IMR-90 (cell line): ENCODE measurements at regions not wholly inside any gene's neighbourhood (a gene's known extent, or its start where the extent isn't known, plus 50 kb on each side); places are given as distances from the start of the nearest gene placed in this dataset.

Source experiments
- ATAC-seq: fragments of 200-7000 bp; cut with Tn5 transposase; 2 replicates; pipeline ENCODE4 v1.9.1; 2020; ENCODE audit warnings: low read depth, mild to moderate bottlenecking, moderate library complexity
- BruUV-seq: library from RNA; stranded (reverse); fragments of 400-500 nt; replicated peaks from 2 replicates; lab custom pipeline; 2021; lab: Mats Ljungman, UMichigan
- CTCF ChIA-PET: fragments of 300-600 bp; formaldehyde crosslinking; extraction: SDS; loops from one replicate; lab custom pipeline; 2021; ENCODE audit warnings: antibody characterized with exemption; lab: Yijun Ruan, JAX
- POLR2A ChIA-PET: fragments of 300-600 bp; sonication (Branson Sonifier 250); formaldehyde crosslinking; loops from one replicate; lab custom pipeline; 2022; ENCODE audit warnings: antibody characterized with exemption; ENCODE audit not compliant: unreplicated experiment; lab: Charles Lee
- DNase-seq: peaks from one replicate; pipeline ENCODE4 v3.0.0; 2013
- H2AFZ ChIP-seq: replicated peaks from 2 replicates; pipeline ENCODE3; 2013; ENCODE audit warnings: low read length, mild to moderate bottlenecking; ENCODE audit not compliant: poor library complexity
- H2AK5ac ChIP-seq: 2 replicates; pipeline ENCODE4 v1.6.1; 2013; ENCODE audit warnings: low read depth, low read length, inconsistent platforms
- H2AK9ac ChIP-seq: replicated peaks from 2 replicates; pipeline ENCODE3; 2013; ENCODE audit warnings: mild to moderate bottlenecking, low read depth, low read length, moderate library complexity; ENCODE audit not compliant: poor library complexity
- H2BK120ac ChIP-seq: 2 replicates; pipeline ENCODE4 v1.6.1; 2013; ENCODE audit warnings: low read depth, low read length, inconsistent platforms
- H2BK15ac ChIP-seq: 3 replicates; pipeline ENCODE4 v1.6.1; 2013; ENCODE audit warnings: low read depth, low read length, inconsistent platforms
- H2BK20ac ChIP-seq: 2 replicates; pipeline ENCODE4 v1.6.1; 2013; ENCODE audit warnings: low read depth, mild to moderate bottlenecking, inconsistent platforms, low read length, moderate library complexity
- H2BK5ac ChIP-seq: 2 replicates; pipeline ENCODE4 v1.6.1; 2013; ENCODE audit warnings: mild to moderate bottlenecking, low read depth, low read length, inconsistent platforms; ENCODE audit not compliant: poor library complexity, severe bottlenecking
- H3K14ac ChIP-seq: replicated peaks from 2 replicates; pipeline ENCODE4 v1.6.1; 2013; ENCODE audit warnings: low read depth, low read length, inconsistent platforms
- H3K18ac ChIP-seq: 2 replicates; pipeline ENCODE4 v1.6.1; 2013; ENCODE audit warnings: low read depth, low read length, control low read depth
- H3K23ac ChIP-seq: 2 replicates; pipeline ENCODE4 v1.6.1; 2013; ENCODE audit warnings: low read depth, low read length, inconsistent platforms
- H3K27ac ChIP-seq: 2 replicates; pipeline ENCODE4 v1.5.1; 2013; ENCODE audit warnings: mild to moderate bottlenecking, control low read depth, low read length; ENCODE audit not compliant: insufficient read depth
- H3K27me3 ChIP-seq: 2 replicates; pipeline ENCODE4 v1.6.1; 2013; ENCODE audit warnings: low read length; ENCODE audit not compliant: control insufficient read depth, insufficient read depth
- H3K36me3 ChIP-seq: 2 replicates; pipeline ENCODE4 v1.6.1; 2013; ENCODE audit warnings: low read length, mixed read lengths; ENCODE audit not compliant: control insufficient read depth, insufficient read depth
- H3K4ac ChIP-seq: 2 replicates; pipeline ENCODE4 v1.6.1; 2013; ENCODE audit warnings: low read depth, low read length, inconsistent platforms
- H3K4me1 ChIP-seq: 2 replicates; pipeline ENCODE4 v1.6.1; 2013; ENCODE audit warnings: low read length, mixed read lengths; ENCODE audit not compliant: control insufficient read depth, insufficient read depth
- H3K4me2 ChIP-seq: 2 replicates; pipeline ENCODE4 v1.6.1; 2013; ENCODE audit warnings: low read depth, mild to moderate bottlenecking, control low read depth, low read length, moderate library complexity
- H3K4me3 ChIP-seq: 2 replicates; pipeline ENCODE4 v1.5.1; 2013; ENCODE audit warnings: low read depth, mild to moderate bottlenecking, control low read depth, low read length, moderate library complexity; ENCODE audit not compliant: insufficient read depth
- H3K56ac ChIP-seq: 2 replicates; pipeline ENCODE4 v1.6.1; 2013; ENCODE audit warnings: low read length, inconsistent platforms; ENCODE audit not compliant: insufficient read depth; ENCODE audit errors: extremely low read depth
- H3K79me1 ChIP-seq, 2 experiments: 2 replicates each; pipeline ENCODE4 v1.6.1; 2013; ENCODE audit warnings: low read length in 2 of 2, inconsistent platforms in 1 of 2, low read depth in 1 of 2
- H3K9ac ChIP-seq: 2 replicates; pipeline ENCODE4 v1.6.1; 2013; ENCODE audit warnings: low read depth, low read length, control low read depth
- H3K9me1 ChIP-seq: 2 replicates; pipeline ENCODE4 v1.6.1; 2013; ENCODE audit warnings: low read length, inconsistent platforms; ENCODE audit not compliant: insufficient read depth
- H3K9me3 ChIP-seq: 2 replicates; pipeline ENCODE4 v1.6.1; 2013; ENCODE audit warnings: low read length; ENCODE audit not compliant: control insufficient read depth, insufficient read depth
- H4K20me1 ChIP-seq: 2 replicates; pipeline ENCODE4 v1.6.1; 2013; ENCODE audit warnings: low read length, inconsistent platforms; ENCODE audit not compliant: insufficient read depth
- H4K5ac ChIP-seq: 2 replicates; pipeline ENCODE4 v1.6.1; 2013; ENCODE audit warnings: mild to moderate bottlenecking, low read depth, low read length, control low read depth
- H4K8ac ChIP-seq, 2 experiments: 2 replicates each; pipeline ENCODE4 v1.6.1; 2013; ENCODE audit warnings: low read depth in 2 of 2, low read length in 2 of 2, control low read depth in 1 of 2, inconsistent platforms in 1 of 2
- H4K91ac ChIP-seq: 2 replicates; pipeline ENCODE4 v1.6.1; 2013; ENCODE audit warnings: low read depth, low read length, inconsistent platforms; ENCODE audit not compliant: insufficient read depth
- ELK1 ChIP-seq: fragments of 150-350 bp; IDR thresholded peaks from 2 replicates; pipeline ENCODE4 v1.6.1; 2016; ENCODE audit warnings: low read depth, mild to moderate bottlenecking, low read length, moderate library complexity, borderline replicate concordance
- POLR2A ChIP-seq: IDR thresholded peaks from 2 replicates; pipeline ENCODE4 v1.6.1; 2012; ENCODE audit warnings: mild to moderate bottlenecking, low read depth, low read length
- USF2 ChIP-seq: fragments of 150-350 bp; IDR thresholded peaks from 2 replicates; pipeline ENCODE4 v1.6.1; 2017; ENCODE audit warnings: mild to moderate bottlenecking, antibody characterized with exemption, low read length, low read depth
- WGBS, 2 experiments: methylation state at CpG; one replicate each; pipeline versions ENCODE4 v1.1.5 to v1.1.7; 2013; ENCODE audit warnings: missing lambda C conversion rate in 2 of 2; ENCODE audit not compliant: insufficient read length in 1 of 2; ENCODE audit errors: extremely low coverage in 2 of 2; 5-methylcytosine and 5-hydroxymethylcytosine counted together
- dilution Hi-C: fragments of 300-500 bp; cut with HindIII; formaldehyde crosslinking; loops from one replicate; pipeline ENCODE4 v1.14.3; 2018; ENCODE audit warnings: low sequenced_read_pairs; ENCODE audit not compliant: unreplicated experiment
- in situ Hi-C: fragments of 300-500 bp; cut with MboI; formaldehyde crosslinking; loops from 3 replicates; pipeline ENCODE4 v1.14.3; 2019; ENCODE audit warnings: low sequenced_read_pairs, inconsistent platforms, mixed read lengths
- intact Hi-C: fragments of 100-400 bp; cut with micrococcal nuclease; formaldehyde crosslinking; loops from 2 replicates; pipeline ENCODE4 v1.10.0; 2022

GRCh38 chr9:96169901-96170300 lies 132.1 kb downstream of the HSD17B3 start:
- no peaks in the 10 kb centered on the region for H3K36me3 ChIP-seq
- H3K9me1 ChIP-seq = no peaks in the 10 kb centered on the region
- peaks cover 8% of the 10 kb centered on the region; the same call in 1 of the 2 replicates for H3K27me3 ChIP-seq
- H4K20me1 ChIP-seq = no peaks in the 10 kb centered on the region
- no peak overlapping the region for H2BK15ac ChIP-seq
- intact Hi-C loops = no loop called here
- H2AK9ac ChIP-seq = no peak overlapping the region
- no peak overlapping the region for H3K4me3 ChIP-seq
- ATAC-seq (peak; percentile 40; the same call in 1 of the 2 replicates), DNase-seq (no peak)
- H3K27ac ChIP-seq = no peak overlapping the region
- no peak overlapping the region for H2BK5ac ChIP-seq
- no peak overlapping the region for H2BK20ac ChIP-seq
- H3K56ac ChIP-seq = no peak overlapping the region
- no peak overlapping the region for H3K9ac ChIP-seq
- no peak overlapping the region for H4K91ac ChIP-seq
- H3K14ac ChIP-seq = no peak overlapping the region
- no peak overlapping the region; the same call in 1 of the 2 replicates for H3K4me2 ChIP-seq
- CTCF ChIA-PET = interaction anchor here (1.0 to 1.2 kb wide), 2 partner anchors 11 to 94 kb away, joined by 3 to 4 read pairs; no protein-coding TSS in a partner anchor
- no peak overlapping the region for H2AFZ ChIP-seq
- in situ Hi-C loops = no loop called here
- no peak overlapping the region for H3K4ac ChIP-seq
- no peak overlapping the region for H3K18ac ChIP-seq
- BruUV-seq = no TSS peak
- WGBS, 2 experiments = no CpG with 5 or more reads among the region's 6 CpGs
- dilution Hi-C loops = no loop called here
- TF ChIP-seq POLR2A = no peak
- no peak for TF ChIP-seq USF2
- TF ChIP-seq ELK1 = no peak
- H4K5ac ChIP-seq = no peak overlapping the region
- H2AK5ac ChIP-seq = no peak overlapping the region
- POLR2A ChIA-PET = no interaction called here
- H3K4me1 ChIP-seq = no peaks in the 10 kb centered on the region; the same call in 1 of the 2 replicates
- no peaks in the 10 kb centered on the region; the same call in 1 of the 2 replicates for H3K9me3 ChIP-seq
- H4K8ac ChIP-seq = no peak overlapping the region
- no peaks in the 10 kb centered on the region for H3K79me1 ChIP-seq
- H2BK120ac ChIP-seq = no peak overlapping the region
- H3K23ac ChIP-seq = no peak overlapping the region
